ENCODE measurements at regions not wholly inside any gene's neighbourhood (a gene's known extent, or its start where the extent isn't known, plus 50 kb on each side); places are given as distances from the start of the nearest gene placed in this dataset.
"Not testable (repeated sequence)": the region's sequence is repeated elsewhere in the genome, so short reads cannot be mapped to it uniquely, and the experiment has no call there.

- DNase-seq: no peak
These were observed 198.7 kb upstream of the ADAMTS3 start for GRCh38 chr4:72767618-72768302.

DNA sequence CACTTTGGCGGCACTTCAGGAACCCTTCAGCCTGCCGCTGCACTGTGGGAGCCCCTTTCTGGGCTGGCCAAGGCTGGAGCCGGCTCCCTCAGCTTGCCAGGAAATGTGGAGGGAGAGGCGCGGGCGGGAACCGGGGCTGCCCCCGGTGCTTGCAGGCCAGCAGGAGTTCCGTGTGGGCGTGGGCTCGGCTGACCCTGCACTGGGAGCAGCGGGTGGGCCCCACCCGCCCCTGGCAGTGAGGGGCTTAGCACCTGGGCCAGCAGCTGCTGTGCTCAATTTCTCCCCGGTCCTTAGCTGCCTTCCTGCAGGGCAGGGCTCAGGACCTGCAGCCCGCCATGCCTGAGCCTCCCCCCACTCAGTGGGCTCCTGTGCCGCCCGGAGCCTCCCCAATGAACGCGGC lies 196.8 kb upstream of the ADAMTS3 start:
- DNase-seq: not testable (repeated sequence)

- DNase-seq: no peak
These were observed 192.5 kb upstream of the ADAMTS3 start for GRCh38 chr4:72761368-72762038.

DNA sequence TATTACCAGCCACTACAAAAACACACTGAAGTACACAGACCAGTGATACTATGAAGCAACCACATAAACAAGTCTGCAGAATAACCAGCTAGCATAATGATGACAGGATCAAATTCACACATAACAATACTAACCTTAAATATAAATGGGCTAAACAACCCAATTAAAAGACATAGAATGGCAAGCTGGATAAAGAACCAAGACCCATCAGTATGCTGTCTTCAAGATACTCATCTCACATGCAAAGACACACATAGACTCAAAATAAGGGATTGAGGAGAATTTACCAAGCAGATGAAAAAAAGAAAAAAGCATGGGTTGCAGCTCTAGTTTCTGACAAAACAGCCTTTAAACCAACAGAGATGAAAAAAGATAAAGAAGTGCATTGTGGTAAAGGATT lies 184.4 kb upstream of the ADAMTS3 start:
- DNase-seq: not testable (repeated sequence)

DNA sequence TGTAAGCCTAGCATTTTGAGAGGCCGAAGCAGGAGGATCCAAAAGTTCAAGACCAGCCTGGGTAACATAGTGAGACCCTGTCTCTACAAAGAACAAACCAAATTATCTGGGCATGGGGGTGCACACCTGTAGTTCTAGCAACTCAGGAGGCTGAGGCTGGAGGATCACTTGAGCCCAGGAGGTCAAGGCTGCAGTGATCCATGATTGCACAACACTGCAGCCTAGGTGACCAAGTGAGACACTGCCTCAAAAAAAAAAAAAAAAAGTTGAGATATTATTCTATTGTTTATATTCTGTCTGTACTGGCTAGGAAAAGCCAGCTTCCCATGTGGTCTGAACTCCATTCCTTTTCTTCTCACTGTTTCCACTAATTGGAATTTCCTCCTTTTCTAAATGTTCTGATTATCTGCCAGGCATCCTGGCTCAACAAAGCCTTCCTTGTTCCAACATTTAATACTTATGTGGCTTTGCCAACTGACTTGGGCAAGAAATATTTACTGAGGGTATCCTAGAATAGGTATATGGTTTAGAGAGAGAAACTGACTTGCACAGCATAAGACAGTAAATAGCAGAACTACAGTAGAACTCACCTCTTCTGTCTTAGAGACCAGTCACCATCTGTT lies 175.2 kb upstream of the ADAMTS3 start:
- DNase-seq: no peak

GRCh38 chr4:72743078-72743477 lies 174.1 kb upstream of the ADAMTS3 start:
- DNase-seq: no peak

DNA sequence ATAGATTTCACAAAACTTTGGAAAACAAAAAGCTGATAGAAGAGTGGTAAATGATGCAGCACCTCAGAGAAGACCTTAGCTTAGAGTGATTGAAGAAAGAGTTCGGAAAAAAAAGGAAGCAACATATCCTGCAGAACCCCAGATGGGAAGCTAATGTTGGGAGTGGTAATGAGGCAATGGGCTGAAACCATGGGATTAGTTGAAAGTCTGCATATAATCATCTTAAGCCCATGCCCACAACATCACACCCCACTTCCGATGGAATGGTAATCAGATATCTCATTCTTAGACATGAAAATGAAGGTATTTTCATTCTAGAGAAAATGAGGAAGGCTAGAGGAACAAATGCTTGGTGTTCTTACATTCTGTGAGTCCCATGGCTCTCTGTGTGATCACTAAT lies 146.3 kb upstream of the ADAMTS3 start:
- DNase-seq: no peak

GRCh38 chr4:72714482-72715279 lies 145.7 kb upstream of the ADAMTS3 start:
- DNase-seq: no peak

- DNase-seq: no peak
These were observed 144.0 kb upstream of the ADAMTS3 start for GRCh38 chr4:72712997-72713396.

DNA sequence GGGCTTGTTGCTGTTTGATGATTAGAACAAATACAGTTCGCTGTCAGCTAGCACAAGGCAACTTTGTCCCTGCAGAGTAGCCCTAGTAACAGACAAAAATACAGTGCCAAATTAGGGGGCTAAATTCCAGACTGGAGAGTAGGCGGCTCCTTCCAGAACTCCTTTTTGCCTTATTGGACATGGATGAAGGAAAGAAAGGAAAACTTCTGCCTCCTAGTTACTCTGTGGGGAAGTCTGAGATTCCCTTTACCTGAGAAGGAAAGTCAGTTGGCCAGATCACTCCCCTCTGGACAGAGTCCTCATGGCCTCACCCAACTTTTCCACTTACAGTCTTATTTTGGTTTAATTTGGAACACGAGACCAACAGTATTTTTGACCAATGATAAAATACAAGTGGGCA lies 140.5 kb upstream of the ADAMTS3 start:
- no peak for DNase-seq

DNA sequence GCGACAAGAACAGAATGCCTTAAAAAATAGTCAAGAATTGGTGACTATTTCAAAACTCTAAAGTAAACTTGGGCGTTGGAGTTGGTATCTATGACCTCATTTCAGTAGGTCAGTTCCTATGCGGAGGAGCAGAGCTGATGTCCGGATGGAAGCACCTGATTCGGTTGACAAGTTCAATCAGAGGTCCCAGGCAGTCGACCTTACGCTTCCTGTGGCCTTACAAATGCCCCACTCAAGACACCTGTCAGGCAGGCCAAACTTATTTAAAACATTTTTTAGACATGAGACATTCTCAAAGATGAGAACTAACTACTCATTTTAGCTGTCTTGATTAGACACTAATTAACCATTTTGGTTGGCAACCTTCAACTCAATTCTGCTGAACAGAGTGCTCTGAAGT lies 137.7 kb upstream of the ADAMTS3 start:
- DNase-seq: no peak

GRCh38 chr4:72704925-72705640 lies 136.1 kb upstream of the ADAMTS3 start:
- not testable (repeated sequence) for DNase-seq

- DNase-seq: no peak
These were observed 133.9 kb upstream of the ADAMTS3 start for GRCh38 chr4:72702948-72703347.

GRCh38 chr4:72701987-72702819 lies 133.2 kb upstream of the ADAMTS3 start:
- peak; percentile 29 to 34 for DNase-seq

- DNase-seq: no peak
These were observed 121.8 kb upstream of the ADAMTS3 start for GRCh38 chr4:72690771-72691170.

DNA sequence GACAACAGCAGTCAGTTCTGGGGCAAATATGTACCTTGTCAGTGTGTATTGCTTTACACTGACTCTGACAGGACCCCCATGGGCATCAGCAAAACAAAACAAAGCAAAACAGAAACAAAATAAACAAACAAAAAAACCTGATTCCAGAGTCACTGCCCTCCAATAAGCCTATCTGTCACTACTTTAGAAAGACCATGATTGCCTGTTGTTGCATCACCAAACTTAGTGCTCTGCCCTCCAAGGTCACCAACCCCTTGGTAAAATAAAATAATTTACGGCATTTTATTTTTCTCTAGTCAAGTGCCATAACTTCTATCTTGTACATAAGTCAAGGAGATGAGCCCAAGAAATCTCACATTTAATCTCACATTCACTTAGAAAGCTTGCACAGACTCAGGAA lies 120.9 kb upstream of the ADAMTS3 start:
- no peak for DNase-seq

DNA sequence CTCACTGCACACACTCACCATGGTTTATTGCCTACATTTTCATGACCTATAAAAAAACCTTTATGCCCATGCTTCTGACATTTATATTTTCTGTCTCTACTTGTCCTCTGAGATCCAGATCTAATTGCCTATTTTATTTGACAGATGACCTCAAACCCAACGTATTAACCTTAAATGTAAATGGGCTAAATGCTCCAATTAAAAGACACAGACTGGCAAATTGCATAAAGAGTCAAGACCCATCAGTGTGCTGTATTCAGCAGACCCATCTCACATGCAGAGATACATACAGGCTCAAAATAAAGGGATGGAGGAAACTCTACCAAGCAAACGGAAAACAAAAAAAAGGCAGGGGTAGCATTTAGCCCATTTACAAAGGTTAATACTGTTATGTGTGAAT lies 117.4 kb upstream of the ADAMTS3 start:
- not testable (repeated sequence) for DNase-seq

DNA sequence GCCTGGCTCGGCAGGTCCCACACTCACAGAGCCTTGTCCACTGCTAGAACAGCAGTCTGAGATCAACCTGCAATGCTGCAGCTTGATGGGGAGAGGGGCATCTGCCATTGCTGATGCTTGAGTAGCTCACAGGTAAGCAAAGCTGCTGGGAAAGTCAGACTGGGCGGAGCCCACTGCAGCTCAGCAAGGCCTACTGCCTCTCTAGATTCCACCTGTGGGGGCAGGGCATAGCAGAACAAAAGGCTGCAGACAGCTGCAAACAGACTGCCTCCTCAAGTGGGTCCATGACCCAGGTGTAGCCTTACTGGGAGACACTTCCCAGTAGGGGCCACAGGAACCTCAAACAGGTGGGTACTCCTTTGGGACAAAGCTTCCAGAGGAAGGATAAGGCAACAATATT lies 110.6 kb upstream of the ADAMTS3 start:
- DNase-seq: no peak

DNA sequence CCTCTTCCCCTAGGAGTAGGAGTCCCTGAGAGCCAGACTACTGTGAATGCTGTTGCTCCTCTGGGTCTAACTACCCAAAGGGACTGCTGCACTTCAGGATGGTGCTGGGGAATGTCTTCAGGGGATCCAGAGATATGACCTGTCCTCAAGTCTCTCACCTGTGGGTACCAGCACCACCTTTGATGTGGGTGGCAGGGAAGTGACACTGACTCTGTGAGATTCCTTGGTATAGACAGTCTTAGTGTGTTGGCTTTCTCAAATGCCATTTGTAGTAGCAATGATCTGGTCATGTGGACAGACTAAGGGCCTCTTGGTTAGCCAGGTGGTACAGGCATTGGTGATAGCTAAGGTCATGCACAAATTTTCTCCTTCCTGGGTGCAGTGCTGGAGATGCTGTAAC lies 108.9 kb upstream of the ADAMTS3 start:
- DNase-seq: no peak

GRCh38 chr4:72677265-72677664 lies 108.2 kb upstream of the ADAMTS3 start:
- no peak for DNase-seq

DNA sequence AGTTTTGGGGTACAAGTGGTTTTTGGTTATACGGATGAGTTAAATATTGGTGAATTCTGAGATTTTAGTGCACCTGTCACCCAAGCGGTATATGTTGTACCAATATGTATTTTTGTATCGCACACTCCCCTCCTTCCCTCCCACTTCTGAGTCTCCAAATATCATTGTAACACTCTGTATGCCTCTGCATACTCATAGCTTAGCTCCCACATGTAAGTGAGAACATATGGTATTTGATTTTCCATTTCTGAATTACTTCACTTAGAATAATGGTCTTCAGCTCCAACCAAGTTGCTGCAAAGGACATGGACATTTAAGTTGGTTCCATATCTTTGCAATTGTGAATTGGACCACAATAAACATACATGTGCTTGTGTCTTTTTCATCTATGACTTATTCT lies 103.0 kb upstream of the ADAMTS3 start:
- DNase-seq: no peak

- no peak for DNase-seq
These were observed 101.5 kb upstream of the ADAMTS3 start for GRCh38 chr4:72670521-72670920.
